ENCODE measurements at regions not wholly inside any gene's neighbourhood (a gene's known extent, or its start where the extent isn't known, plus 50 kb on each side); places are given as distances from the start of the nearest gene placed in this dataset.
"Not testable (repeated sequence)": the region's sequence is repeated elsewhere in the genome, so short reads cannot be mapped to it uniquely, and the experiment has no call there.

DNA sequence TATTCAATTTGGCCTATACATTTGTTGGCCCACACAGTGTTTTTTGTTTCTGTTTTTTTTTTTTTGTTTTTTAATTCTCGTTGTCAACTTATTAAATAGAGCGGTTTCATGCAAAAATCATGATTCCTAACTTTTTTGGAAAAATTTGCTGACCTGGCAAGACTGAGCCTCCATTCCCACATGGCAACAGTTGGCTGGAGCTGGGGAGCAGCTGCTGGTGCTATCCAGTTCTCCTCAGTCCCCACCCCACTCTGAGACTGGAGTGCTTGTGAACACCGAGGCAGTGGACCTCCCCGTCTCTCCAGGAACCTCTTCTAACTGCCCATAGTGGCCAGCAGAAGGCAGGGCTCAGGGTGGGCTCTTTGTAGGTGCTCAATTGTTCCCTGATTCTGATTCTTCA is 95.7 kb upstream of the OTUD4 start:
- DNase-seq: no peak
- H3K36me3 ChIP-seq: no peaks in the 10 kb centered on the region
- TF ChIP-seq, protein P1, sequence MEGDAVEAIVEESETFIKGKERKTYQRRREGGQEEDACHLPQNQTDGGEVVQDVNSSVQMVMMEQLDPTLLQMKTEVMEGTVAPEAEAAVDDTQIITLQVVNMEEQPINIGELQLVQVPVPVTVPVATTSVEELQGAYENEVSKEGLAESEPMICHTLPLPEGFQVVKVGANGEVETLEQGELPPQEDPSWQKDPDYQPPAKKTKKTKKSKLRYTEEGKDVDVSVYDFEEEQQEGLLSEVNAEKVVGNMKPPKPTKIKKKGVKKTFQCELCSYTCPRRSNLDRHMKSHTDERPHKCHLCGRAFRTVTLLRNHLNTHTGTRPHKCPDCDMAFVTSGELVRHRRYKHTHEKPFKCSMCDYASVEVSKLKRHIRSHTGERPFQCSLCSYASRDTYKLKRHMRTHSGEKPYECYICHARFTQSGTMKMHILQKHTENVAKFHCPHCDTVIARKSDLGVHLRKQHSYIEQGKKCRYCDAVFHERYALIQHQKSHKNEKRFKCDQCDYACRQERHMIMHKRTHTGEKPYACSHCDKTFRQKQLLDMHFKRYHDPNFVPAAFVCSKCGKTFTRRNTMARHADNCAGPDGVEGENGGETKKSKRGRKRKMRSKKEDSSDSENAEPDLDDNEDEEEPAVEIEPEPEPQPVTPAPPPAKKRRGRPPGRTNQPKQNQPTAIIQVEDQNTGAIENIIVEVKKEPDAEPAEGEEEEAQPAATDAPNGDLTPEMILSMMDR (IDR thresholded peaks at IDR 0.05; ENCODE audit: low read depth, low read length): no peak
- H3K9me3 ChIP-seq: no peaks in the 10 kb centered on the region
- H3K27me3 ChIP-seq: no peaks in the 10 kb centered on the region
- no peak overlapping the region for H3K4me3 ChIP-seq (ENCODE audit: low read depth, low read length)
- H3K4me1 ChIP-seq: peaks cover 12% of the 10 kb centered on the region

DNA sequence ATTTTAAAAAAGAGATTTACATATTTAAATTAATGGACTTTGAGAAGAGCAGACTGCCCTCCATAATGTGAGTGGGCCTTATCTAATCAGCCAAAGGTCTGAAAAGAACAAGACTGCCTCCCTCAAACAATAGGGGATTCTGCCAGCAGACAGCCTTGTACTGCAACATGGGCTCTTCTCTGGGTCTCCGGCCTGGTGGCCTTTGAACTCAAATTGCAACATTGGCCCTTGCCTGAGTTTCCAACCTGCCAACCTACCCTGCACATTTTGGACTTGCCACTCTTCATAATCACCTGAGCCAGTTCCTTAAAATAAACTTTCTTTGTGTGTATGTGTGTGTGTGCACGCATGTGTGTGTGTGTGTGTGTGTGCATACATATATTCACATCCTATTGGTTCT is 90.8 kb upstream of the OTUD4 start:
- no peak for DNase-seq
- H3K36me3 ChIP-seq: no peaks in the 10 kb centered on the region
- TF ChIP-seq, protein P1 (IDR thresholded peaks at IDR 0.05; ENCODE audit: low read depth, low read length): no peak

DNA sequence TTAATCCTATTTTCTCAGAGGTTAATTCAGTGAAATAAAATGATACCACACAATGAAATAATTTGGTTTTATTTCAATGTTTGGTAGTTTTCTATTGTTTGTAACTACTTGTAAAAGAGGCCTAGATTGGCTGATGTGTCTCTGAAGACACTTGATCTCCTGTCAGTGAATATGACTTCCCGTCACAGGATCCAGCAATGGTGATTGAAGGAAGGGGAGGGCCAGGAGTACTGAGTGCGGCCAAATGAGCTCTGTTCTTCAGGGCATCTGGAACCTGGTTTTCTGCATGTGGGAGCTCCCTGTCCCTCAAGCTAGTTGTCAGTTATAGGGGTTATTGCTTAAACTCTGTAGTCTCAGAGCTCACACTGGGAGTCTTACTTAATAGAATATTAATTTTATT is 86.5 kb upstream of the OTUD4 start:
- no peak overlapping the region for H3K4me3 ChIP-seq (ENCODE audit: low read depth, low read length)
- H3K4me1 ChIP-seq: no peaks in the 10 kb centered on the region
- TF ChIP-seq, protein P1 (IDR thresholded peaks at IDR 0.05; ENCODE audit: low read depth, low read length): no peak
- no peak for DNase-seq
- no peaks in the 10 kb centered on the region for H3K27me3 ChIP-seq
- no peaks in the 10 kb centered on the region for H3K9me3 ChIP-seq
- H3K36me3 ChIP-seq: no peaks in the 10 kb centered on the region

More for the DNA sequence above, 90.8 kb upstream of the OTUD4 start:
- Histone ChIP-seq H3K27me3 (no peaks in the 10 kb centered on the region), H3K4me1 (no peaks in the 10 kb centered on the region), H3K9me3 (no peaks in the 10 kb centered on the region), H3K4me3 (ENCODE audit: low read depth, low read length) (no peak overlapping the region)

DNA sequence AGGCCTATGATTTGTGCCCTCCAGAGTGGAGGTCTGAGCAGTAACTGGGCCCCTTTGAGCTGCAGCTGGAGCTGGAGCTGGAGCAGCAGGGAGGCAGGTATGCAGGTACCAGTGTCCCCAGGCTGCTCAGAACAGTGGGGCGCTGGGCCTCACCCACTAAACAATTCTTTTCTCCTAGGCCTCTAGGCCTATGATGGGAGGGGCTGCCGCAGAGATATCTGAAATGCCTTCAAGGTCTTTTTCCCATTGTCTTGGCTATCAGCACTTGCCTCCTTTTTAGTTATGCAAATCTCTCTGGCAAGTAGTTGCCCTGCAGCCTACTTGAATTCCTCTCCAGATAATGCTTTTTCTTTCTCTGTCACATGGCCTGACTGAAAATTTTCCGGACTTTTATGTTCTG is 79.7 kb upstream of the OTUD4 start:
- H3K4me3 ChIP-seq (ENCODE audit: low read depth, low read length): no peak overlapping the region
- no peaks in the 10 kb centered on the region for H3K36me3 ChIP-seq
- no peaks in the 10 kb centered on the region for H3K9me3 ChIP-seq
- H3K4me1 ChIP-seq: no peaks in the 10 kb centered on the region
- H3K27me3 ChIP-seq: no peaks in the 10 kb centered on the region
- DNase-seq: no peak
- TF ChIP-seq, protein P1 (IDR thresholded peaks at IDR 0.05; ENCODE audit: low read depth, low read length): no peak

DNA sequence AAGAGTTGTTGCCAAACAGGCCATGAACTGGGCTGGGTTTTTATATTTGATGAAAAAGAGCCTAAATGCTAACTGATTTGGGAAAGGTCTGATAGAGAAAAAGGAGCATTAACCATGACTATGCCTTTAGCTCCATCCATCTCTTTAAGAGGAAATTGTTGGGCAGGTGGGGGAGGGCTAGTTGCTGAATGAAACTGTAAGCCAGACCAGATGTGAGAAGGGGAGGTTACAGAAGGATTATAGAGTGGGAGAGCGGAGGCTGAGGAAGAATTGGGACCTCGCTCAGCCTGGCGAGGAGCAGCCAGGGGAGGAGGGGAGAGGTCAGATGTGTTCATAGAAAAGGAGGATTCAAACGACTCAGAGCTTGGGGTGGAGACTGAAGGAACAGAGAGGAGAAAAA is 74.9 kb upstream of the OTUD4 start:
- DNase-seq; H3K9me3 ChIP-seq; H3K36me3 ChIP-seq; H3K27me3 ChIP-seq; H3K4me1 ChIP-seq; H3K4me3 ChIP-seq (ENCODE audit: low read depth, low read length): not testable (repeated sequence)

DNA sequence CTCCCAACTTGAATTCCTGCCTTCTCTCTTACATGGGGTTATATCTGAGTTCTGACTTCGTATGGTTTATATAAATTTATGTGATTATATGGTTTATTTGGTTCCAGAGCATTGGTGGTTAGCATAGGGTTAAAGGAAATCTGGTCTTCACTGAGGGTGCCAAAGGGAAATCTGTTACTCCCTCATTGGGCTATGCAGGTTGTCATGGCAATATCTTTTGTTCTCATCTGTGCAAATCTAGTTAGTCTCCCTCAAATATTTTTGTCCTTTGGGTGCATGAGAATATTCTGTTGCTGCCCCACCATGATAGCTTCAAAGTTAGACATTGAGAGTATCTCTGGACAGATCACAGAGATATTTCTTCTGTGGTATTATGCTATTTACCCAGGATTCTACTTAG is 71.8 kb upstream of the OTUD4 start:
- H3K4me3 ChIP-seq (ENCODE audit: low read depth, low read length): no peak overlapping the region
- TF ChIP-seq, protein P1 (IDR thresholded peaks at IDR 0.05; ENCODE audit: low read depth, low read length): no peak
- H3K27me3 ChIP-seq: peaks cover 5% of the 10 kb centered on the region; the same call in 1 of the 2 replicates
- DNase-seq: no peak
- H3K36me3 ChIP-seq: no peaks in the 10 kb centered on the region
- no peaks in the 10 kb centered on the region; the same call in 1 of the 2 replicates for H3K9me3 ChIP-seq
- H3K4me1 ChIP-seq: no peaks in the 10 kb centered on the region; the same call in 1 of the 2 replicates

DNA sequence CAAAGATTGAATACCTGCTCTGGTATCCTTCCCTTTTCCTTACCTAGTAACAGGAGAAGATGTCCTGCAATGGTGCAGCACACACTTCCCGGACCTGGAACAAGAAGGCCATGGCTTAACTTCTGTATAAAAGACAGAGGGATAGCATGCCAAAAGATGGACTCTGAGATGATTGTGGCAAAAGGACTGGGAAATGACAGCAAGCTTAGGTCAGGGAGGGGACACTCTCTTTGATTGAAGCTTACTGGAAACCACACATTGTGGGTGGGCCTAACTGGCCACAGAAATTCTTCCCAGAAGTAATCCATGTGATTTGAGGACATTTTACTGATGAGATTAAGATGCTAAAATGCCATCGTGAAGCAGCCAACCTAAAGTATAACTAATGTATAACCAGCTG is 71.0 kb upstream of the OTUD4 start:
- DNase-seq: no peak
- TF ChIP-seq, protein P1 (IDR thresholded peaks at IDR 0.05; ENCODE audit: low read depth, low read length): no peak
- H3K4me3 ChIP-seq (ENCODE audit: low read depth, low read length): no peak overlapping the region

More for the DNA sequence above, 71.0 kb upstream of the OTUD4 start:
- H3K4me1 ChIP-seq: no peaks in the 10 kb centered on the region; the same call in 1 of the 2 replicates
- H3K9me3 ChIP-seq: no peaks in the 10 kb centered on the region; the same call in 1 of the 2 replicates
- no peaks in the 10 kb centered on the region for H3K36me3 ChIP-seq
- peaks cover 5% of the 10 kb centered on the region; the same call in 1 of the 2 replicates for H3K27me3 ChIP-seq
